SK-N-SH treated with all-trans-retinoic acid at 6 μM for 48 hours (cell line): ENCODE measurements at regions not wholly inside any gene's neighbourhood (a gene's known extent, or its start where the extent isn't known, plus 50 kb on each side); places are given as distances from the start of the nearest gene placed in this dataset.
"Not testable (repeated sequence)": the region's sequence is repeated elsewhere in the genome, so short reads cannot be mapped to it uniquely, and the experiment has no call there.

Experiments
- GLIS3 ChIP-seq: fragments of 250-450 bp; sonication (Bioruptor Pico); IDR thresholded peaks from 2 replicates; pipeline ENCODE4 v1.5.0; 2020; ENCODE audit warnings: mild to moderate bottlenecking, moderate library complexity
- TCF4 ChIP-seq: fragments of 250-450 bp; sonication (Bioruptor Pico); IDR thresholded peaks from 2 replicates; pipeline ENCODE4 v1.8.0; 2021; ENCODE audit warnings: mild to moderate bottlenecking, moderate library complexity, borderline replicate concordance
- TSHZ2 ChIP-seq: fragments of 250-450 bp; sonication (Bioruptor Pico); IDR thresholded peaks from 2 replicates; pipeline ENCODE4 v1.5.0; 2020; ENCODE audit warnings: mild to moderate bottlenecking, moderate library complexity
- ZFP30 ChIP-seq: fragments of 450-650 bp; formaldehyde crosslinking; IDR thresholded peaks from 2 replicates; pipeline ENCODE4 v1.5.0; 2022; ENCODE audit warnings: mild to moderate bottlenecking, moderate library complexity

- TF ChIP-seq TSHZ2, GLIS3, ZFP30, TCF4 (CRISPR knock-in tag): not testable (repeated sequence)
Observed at GRCh38 chr11:67800591-67800990, 126.2 kb upstream of the ALDH3B2 start.
